ENCODE measurements at regions not wholly inside any gene's neighbourhood (a gene's known extent, or its start where the extent isn't known, plus 50 kb on each side); places are given as distances from the start of the nearest gene placed in this dataset.

DNA sequence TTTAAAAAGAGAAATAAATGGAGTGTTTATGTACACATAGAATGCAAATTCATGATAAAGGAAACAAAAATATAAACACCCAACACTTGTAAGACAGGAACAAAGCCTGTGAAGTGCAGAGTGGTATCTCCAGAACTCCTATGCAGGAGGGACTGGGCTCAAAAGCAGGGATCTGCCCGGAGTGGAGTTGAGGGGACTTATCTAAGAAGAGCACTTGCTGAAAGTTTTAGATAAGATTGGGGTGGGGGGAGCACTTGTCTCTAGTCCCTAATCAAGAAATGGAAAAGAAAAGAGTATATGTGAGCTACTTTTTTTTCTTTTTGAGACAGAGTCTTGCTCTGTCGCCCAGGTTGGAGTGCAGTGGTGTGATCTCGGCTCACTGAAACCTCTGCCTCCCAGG lies 840.4 kb downstream of the MAT2B start:
- TF ChIP-seq, protein P1, sequence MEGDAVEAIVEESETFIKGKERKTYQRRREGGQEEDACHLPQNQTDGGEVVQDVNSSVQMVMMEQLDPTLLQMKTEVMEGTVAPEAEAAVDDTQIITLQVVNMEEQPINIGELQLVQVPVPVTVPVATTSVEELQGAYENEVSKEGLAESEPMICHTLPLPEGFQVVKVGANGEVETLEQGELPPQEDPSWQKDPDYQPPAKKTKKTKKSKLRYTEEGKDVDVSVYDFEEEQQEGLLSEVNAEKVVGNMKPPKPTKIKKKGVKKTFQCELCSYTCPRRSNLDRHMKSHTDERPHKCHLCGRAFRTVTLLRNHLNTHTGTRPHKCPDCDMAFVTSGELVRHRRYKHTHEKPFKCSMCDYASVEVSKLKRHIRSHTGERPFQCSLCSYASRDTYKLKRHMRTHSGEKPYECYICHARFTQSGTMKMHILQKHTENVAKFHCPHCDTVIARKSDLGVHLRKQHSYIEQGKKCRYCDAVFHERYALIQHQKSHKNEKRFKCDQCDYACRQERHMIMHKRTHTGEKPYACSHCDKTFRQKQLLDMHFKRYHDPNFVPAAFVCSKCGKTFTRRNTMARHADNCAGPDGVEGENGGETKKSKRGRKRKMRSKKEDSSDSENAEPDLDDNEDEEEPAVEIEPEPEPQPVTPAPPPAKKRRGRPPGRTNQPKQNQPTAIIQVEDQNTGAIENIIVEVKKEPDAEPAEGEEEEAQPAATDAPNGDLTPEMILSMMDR (IDR thresholded peaks at IDR 0.05; ENCODE audit: extremely low read depth in 1 of 2, insufficient read depth in 1 of 2, low read depth in 1 of 2, low read length in 2 of 2), result no peak
- no peak for TF ChIP-seq POLR2AphosphoS5 (IDR thresholded peaks at IDR 0.05; ENCODE audit: insufficient read depth, low read depth, low read length)
- TF ChIP-seq MYC (IDR thresholded peaks at IDR 0.05; ENCODE audit: low read depth, low read length), result no peak
- TF ChIP-seq POLR2A (IDR thresholded peaks at IDR 0.05; ENCODE audit: low read depth, low read length), result no peak
- TF ChIP-seq EZH2 (IDR thresholded peaks at IDR 0.05; ENCODE audit: borderline replicate concordance, low read depth, low read length, severe bottlenecking), result no peak
- TF ChIP-seq, protein P2, sequence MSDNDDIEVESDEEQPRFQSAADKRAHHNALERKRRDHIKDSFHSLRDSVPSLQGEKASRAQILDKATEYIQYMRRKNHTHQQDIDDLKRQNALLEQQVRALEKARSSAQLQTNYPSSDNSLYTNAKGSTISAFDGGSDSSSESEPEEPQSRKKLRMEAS (IDR thresholded peaks at IDR 0.05; ENCODE audit: insufficient read depth, insufficient read length), result no peak

Measured in endothelial cell of umbilical vein (primary cell).